ENCODE measurements at regions not wholly inside any gene's neighbourhood (a gene's known extent, or its start where the extent isn't known, plus 50 kb on each side); places are given as distances from the start of the nearest gene placed in this dataset.
A peak's percentile ranks its signal among the peaks of the same experiment; 100 is the strongest.

DNA sequence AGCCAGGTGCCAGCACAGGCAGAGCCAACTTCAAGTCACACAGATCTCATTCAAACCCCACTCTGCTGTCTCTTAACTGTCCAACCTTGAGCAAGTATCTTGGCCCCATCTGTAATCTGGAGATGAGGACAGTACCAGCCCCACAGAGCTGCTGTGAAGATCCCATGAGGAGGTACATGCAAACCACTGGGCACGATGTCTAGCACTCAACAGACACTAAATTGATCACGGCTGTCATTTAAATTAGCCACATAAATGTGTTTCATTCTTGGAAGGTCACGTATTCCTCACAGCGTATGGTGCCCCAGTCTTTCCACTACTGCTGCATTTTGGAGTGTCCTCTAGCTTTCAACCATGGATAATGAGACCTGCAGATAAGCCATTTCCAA lies 167.6 kb upstream of the ID2 start:
- Histone ChIP-seq H3K4me1 (ENCODE audit: low read depth, poor library complexity, severe bottlenecking) (peaks cover 77% of the 10 kb centered on the region), H2AFZ (ENCODE audit: low read depth) (peak overlapping the region; percentile 16; the same call in 1 of the 2 replicates), H3K79me2 (ENCODE audit: insufficient read depth, low read depth) (no peaks in the 10 kb centered on the region), H3K27ac (peak overlapping the region; percentile 80), H3K9ac (peak overlapping the region; percentile 61; the same call in 1 of the 2 replicates), H3K4me3 (IDR thresholded peaks at IDR 0.05; ENCODE audit: insufficient read depth, low read depth, low read length) (peak overlapping the region; percentile 65), H3K36me3 (ENCODE audit: insufficient read depth) (no peaks in the 10 kb centered on the region), H3K27me3 (ENCODE audit: insufficient read depth, low read depth) (no peaks in the 10 kb centered on the region), H3K4me2 (peak overlapping the region; percentile 87), H4K20me1 (ENCODE audit: insufficient read depth) (no peaks in the 10 kb centered on the region)
- TF ChIP-seq, protein P1, sequence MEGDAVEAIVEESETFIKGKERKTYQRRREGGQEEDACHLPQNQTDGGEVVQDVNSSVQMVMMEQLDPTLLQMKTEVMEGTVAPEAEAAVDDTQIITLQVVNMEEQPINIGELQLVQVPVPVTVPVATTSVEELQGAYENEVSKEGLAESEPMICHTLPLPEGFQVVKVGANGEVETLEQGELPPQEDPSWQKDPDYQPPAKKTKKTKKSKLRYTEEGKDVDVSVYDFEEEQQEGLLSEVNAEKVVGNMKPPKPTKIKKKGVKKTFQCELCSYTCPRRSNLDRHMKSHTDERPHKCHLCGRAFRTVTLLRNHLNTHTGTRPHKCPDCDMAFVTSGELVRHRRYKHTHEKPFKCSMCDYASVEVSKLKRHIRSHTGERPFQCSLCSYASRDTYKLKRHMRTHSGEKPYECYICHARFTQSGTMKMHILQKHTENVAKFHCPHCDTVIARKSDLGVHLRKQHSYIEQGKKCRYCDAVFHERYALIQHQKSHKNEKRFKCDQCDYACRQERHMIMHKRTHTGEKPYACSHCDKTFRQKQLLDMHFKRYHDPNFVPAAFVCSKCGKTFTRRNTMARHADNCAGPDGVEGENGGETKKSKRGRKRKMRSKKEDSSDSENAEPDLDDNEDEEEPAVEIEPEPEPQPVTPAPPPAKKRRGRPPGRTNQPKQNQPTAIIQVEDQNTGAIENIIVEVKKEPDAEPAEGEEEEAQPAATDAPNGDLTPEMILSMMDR (conservative IDR thresholded peaks at IDR 0.05; ENCODE audit: low read depth, low read length): no peak

DNA sequence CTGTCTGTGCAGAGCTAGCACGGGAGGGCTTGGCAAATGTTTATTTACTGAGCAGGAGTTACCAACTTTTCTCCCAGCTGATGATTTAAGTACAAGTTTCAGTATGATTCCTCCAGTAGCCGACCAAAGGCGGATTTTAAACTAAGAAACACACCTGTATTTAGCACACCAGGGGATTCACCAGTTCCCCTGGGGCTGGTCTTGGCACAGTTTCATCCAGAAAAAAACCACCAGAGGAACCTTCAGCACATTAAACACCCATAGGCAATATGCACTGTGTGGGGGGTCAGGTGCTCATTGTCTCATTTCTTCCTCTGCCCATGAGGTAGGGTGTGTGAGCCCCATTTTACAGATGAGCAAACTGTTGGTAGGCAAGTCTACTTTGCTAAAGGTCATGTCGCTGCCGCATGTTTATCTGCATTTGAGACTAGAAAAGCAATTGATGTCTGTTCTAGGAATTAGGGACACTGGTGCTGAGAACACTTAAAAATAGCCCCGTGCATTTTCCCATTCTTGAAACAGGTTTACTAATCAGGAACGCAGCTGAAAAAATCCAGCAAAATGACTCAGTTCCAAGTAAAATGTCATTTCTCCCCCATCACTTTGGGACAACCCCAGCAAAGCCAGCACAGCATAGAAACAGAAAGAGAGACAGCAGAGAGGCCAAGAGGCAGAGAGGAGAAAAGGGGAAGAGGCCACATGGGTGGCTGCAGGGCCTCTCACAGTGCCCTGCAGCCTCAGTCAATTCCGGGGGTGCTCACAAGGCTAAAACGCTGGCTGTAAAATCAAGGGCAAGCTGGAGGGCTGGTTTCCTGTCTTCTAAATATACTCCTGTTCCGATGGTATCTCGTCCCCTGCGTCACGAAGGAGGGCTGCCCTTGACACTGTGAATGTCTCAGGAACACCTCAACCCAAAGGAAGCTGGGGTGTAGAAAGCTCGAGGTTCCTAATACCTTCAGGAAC lies 166.8 kb upstream of the ID2 start:
- peak overlapping the region; percentile 76 for H3K4me3 ChIP-seq (IDR thresholded peaks at IDR 0.05; ENCODE audit: insufficient read depth, low read depth, low read length)
- peak overlapping the region; percentile 80 for H3K27ac ChIP-seq
- H3K9ac ChIP-seq: peak overlapping the region; percentile 61
- H3K4me1 ChIP-seq (ENCODE audit: low read depth, poor library complexity, severe bottlenecking): peaks cover 85% of the 10 kb centered on the region
- no peaks in the 10 kb centered on the region for H3K27me3 ChIP-seq (ENCODE audit: insufficient read depth, low read depth)
- no peaks in the 10 kb centered on the region for H3K36me3 ChIP-seq (ENCODE audit: insufficient read depth)
- peak overlapping the region; percentile 42; the same call in 1 of the 2 replicates for H2AFZ ChIP-seq (ENCODE audit: low read depth)
- H3K4me2 ChIP-seq: peak overlapping the region; percentile 87
- H3K79me2 ChIP-seq (ENCODE audit: insufficient read depth, low read depth): no peaks in the 10 kb centered on the region
- no peaks in the 10 kb centered on the region for H4K20me1 ChIP-seq (ENCODE audit: insufficient read depth)
- TF ChIP-seq, protein P1 (conservative IDR thresholded peaks at IDR 0.05; ENCODE audit: low read depth, low read length): no peak

DNA sequence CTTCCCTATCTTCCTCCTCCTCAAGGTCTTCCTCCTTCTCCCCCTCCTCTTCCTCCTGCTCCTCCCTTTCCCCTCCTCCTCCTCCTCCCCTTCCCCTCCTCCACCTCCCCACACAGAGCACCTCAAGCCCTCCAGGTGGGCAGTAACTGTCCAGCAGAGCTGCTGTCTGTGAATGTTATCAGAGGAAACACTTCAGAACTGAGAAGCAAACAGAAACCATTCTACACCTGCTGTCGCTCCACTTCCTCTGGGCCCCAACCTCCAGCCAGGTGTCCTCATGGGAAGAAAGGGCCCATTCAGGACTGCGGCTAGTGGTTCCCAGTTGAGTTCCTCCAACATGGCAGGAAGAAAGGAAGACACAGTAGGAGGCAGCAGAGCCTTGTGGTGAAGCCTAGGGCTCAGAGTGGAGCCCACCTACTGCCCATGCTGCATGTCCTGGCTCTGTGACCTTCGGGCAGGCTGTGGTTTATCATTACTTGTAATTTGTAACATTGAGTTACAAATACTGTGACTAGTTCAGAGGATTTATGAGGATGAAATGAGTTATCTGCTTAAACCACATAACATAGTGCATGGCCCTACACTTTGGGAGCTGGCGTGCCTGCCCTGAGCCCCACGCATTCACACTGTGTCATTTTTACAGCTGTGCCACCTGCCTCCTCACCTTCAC lies 165.9 kb upstream of the ID2 start:
- Histone ChIP-seq H3K4me2 (peak overlapping the region; percentile 82), H3K9ac (peak overlapping the region; percentile 22; the same call in 1 of the 2 replicates), H3K27ac (peak overlapping the region; percentile 80), H2AFZ (ENCODE audit: low read depth) (peak overlapping the region; percentile 44; the same call in 1 of the 2 replicates), H3K36me3 (ENCODE audit: insufficient read depth) (no peaks in the 10 kb centered on the region), H3K4me1 (ENCODE audit: low read depth, poor library complexity, severe bottlenecking) (peaks cover 89% of the 10 kb centered on the region), H3K79me2 (ENCODE audit: insufficient read depth, low read depth) (no peaks in the 10 kb centered on the region), H3K27me3 (ENCODE audit: insufficient read depth, low read depth) (no peaks in the 10 kb centered on the region), H4K20me1 (ENCODE audit: insufficient read depth) (no peaks in the 10 kb centered on the region), H3K4me3 (IDR thresholded peaks at IDR 0.05; ENCODE audit: insufficient read depth, low read depth, low read length) (no peak overlapping the region)
- TF ChIP-seq, protein P1 (conservative IDR thresholded peaks at IDR 0.05; ENCODE audit: low read depth, low read length): no peak

DNA sequence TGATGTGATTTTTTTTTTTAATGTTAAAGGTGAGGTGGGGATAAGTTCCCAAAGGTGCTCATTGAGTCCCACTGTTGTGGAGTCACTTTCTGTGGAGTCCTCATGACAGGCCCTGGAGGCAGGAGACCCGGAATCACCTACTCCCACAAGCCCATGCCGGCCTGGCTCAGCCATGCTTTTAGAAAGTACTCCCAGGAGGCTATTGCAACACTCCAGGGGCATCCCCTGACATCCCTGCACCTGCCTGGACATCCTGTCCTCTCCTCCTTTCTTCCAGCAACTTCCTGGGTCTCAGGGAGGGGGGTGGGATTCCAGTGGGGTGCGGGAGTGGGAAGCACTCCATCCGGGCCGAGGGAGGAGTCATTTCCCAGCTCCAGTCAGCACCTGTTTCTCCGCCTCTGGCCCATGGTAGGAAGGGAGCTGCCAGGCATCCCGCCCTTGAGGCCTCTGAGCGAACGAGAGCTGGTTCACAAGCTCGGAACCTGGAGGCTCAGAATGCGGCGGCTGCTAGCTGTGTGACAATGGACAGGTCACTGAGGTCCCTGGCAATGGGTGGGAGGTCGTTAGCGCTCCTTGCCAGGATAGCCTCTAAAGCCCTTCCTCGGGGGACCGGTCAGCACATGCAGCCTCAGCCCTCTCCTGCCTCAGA lies 163.9 kb upstream of the ID2 start:
- no peaks in the 10 kb centered on the region for H3K27me3 ChIP-seq (ENCODE audit: insufficient read depth, low read depth)
- peaks cover 89% of the 10 kb centered on the region for H3K4me1 ChIP-seq (ENCODE audit: low read depth, poor library complexity, severe bottlenecking)
- H3K4me2 ChIP-seq: no peak overlapping the region

More for the DNA sequence above, 163.9 kb upstream of the ID2 start:
- H3K4me3 ChIP-seq (IDR thresholded peaks at IDR 0.05; ENCODE audit: insufficient read depth, low read depth, low read length): no peak overlapping the region
- H2AFZ ChIP-seq (ENCODE audit: low read depth): no peak overlapping the region
- no peaks in the 10 kb centered on the region for H3K36me3 ChIP-seq (ENCODE audit: insufficient read depth)
- H3K9ac ChIP-seq: no peak overlapping the region
- no peaks in the 10 kb centered on the region for H4K20me1 ChIP-seq (ENCODE audit: insufficient read depth)
- TF ChIP-seq, protein P1 (conservative IDR thresholded peaks at IDR 0.05; ENCODE audit: low read depth, low read length): no peak
- no peak overlapping the region for H3K27ac ChIP-seq
- H3K79me2 ChIP-seq (ENCODE audit: insufficient read depth, low read depth): no peaks in the 10 kb centered on the region

All from KMS-11 (cell line).